RWPE2 (cell line): ENCODE measurements at regions not wholly inside any gene's neighbourhood (a gene's known extent, or its start where the extent isn't known, plus 50 kb on each side); places are given as distances from the start of the nearest gene placed in this dataset.

Experiments
- ATAC-seq: fragments of 200-7000 bp; cut with Tn5 transposase; 3 replicates; pipeline ENCODE4 v1.9.1; 2021; ENCODE audit warnings: low read depth
- DNase-seq: peaks from one replicate; pipeline ENCODE4 v3.0.0-alpha.2; 2020; ENCODE audit warnings: low spot score
- H3K27ac ChIP-seq: fragments of 450-650 bp; 2 replicates; pipeline ENCODE4 v1.5.1; 2017; ENCODE audit warnings: mild to moderate bottlenecking; ENCODE audit not compliant: poor library complexity, severe bottlenecking
- H3K27me3 ChIP-seq: fragments of 250-450 bp; sonication (Bioruptor Pico); 2 replicates; pipeline ENCODE4 v1.5.1; 2021; ENCODE audit warnings: mild to moderate bottlenecking, moderate library complexity; ENCODE audit not compliant: insufficient read depth, poor library complexity, severe bottlenecking
- H3K36me3 ChIP-seq: fragments of 250-450 bp; sonication (Bioruptor Pico); 2 replicates; pipeline ENCODE4 v1.5.1; 2020; ENCODE audit warnings: low read depth, mild to moderate bottlenecking, moderate library complexity
- H3K4me1 ChIP-seq: fragments of 250-450 bp; sonication (Bioruptor Pico); 2 replicates; pipeline ENCODE4 v1.5.1; 2021; ENCODE audit warnings: mild to moderate bottlenecking, moderate library complexity; ENCODE audit not compliant: insufficient read depth, poor library complexity, severe bottlenecking
- H3K4me3 ChIP-seq: fragments of 250-450 bp; sonication (Bioruptor Pico); 2 replicates; pipeline ENCODE4 v1.5.1; 2021; ENCODE audit warnings: mild to moderate bottlenecking, moderate library complexity; ENCODE audit not compliant: severe bottlenecking
- H3K9me3 ChIP-seq: fragments of 250-450 bp; sonication (Bioruptor Pico); 2 replicates; pipeline ENCODE4 v1.5.1; 2021; ENCODE audit warnings: mild to moderate bottlenecking, moderate library complexity; ENCODE audit not compliant: severe bottlenecking
- TF ChIP-seq, protein P1 (sequence below): fragments of 450-650 bp; IDR thresholded peaks from one replicate; pipeline ENCODE4 v1.5.1; 2017; ENCODE audit warnings: mild to moderate bottlenecking, moderate library complexity; ENCODE audit not compliant: poor library complexity, severe bottlenecking

DNA sequence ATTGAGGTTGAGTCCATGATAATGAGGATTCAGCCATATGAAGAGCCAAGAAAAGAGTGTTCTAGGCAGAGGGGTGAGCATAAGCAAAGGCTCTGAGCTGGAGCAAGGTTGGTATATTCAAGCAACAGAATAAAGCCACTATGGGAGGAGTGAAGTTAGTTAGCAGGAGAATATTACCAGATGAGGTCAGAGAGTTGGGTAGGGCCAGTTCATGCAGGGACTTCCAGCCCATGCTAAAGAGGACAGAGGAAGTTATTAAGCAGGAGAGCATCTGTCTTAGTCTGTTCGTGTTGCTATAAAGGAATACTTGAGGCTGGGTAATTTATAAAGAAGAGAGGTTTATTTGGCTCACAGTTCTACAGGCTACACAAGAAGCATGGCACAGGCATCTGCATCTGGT, 57.1 kb upstream of the ATG10 start:
- no peak overlapping the region for H3K4me3 ChIP-seq
- no peak overlapping the region for H3K27ac ChIP-seq
- DNase-seq (no peak), ATAC-seq (no peak)
- no peaks in the 10 kb centered on the region for H3K36me3 ChIP-seq
- TF ChIP-seq, protein P1, sequence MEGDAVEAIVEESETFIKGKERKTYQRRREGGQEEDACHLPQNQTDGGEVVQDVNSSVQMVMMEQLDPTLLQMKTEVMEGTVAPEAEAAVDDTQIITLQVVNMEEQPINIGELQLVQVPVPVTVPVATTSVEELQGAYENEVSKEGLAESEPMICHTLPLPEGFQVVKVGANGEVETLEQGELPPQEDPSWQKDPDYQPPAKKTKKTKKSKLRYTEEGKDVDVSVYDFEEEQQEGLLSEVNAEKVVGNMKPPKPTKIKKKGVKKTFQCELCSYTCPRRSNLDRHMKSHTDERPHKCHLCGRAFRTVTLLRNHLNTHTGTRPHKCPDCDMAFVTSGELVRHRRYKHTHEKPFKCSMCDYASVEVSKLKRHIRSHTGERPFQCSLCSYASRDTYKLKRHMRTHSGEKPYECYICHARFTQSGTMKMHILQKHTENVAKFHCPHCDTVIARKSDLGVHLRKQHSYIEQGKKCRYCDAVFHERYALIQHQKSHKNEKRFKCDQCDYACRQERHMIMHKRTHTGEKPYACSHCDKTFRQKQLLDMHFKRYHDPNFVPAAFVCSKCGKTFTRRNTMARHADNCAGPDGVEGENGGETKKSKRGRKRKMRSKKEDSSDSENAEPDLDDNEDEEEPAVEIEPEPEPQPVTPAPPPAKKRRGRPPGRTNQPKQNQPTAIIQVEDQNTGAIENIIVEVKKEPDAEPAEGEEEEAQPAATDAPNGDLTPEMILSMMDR = no peak
- H3K4me1 ChIP-seq = no peaks in the 10 kb centered on the region
- H3K9me3 ChIP-seq = no peaks in the 10 kb centered on the region
- H3K27me3 ChIP-seq = no peaks in the 10 kb centered on the region

DNA sequence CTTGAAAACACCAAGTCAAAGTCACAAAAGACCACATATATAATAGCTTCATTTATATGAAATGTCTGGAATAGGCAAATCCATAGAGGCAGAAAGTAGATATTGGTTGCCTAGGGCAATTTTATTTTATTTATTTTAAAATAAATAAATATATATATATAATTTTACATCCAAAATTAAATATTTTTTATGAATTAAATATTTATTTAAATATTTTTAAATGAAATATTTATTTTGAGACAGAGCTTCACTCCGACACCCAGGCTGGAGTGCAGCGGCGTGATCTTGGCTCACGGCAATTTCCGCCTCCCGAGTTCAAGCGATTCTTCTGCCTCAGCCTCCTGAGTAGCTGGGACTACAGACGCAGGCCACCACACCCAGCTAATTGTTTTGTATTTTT, 58.9 kb upstream of the ATG10 start:
- TF ChIP-seq, protein P1 = no peak
- ATAC-seq = no peak
- no peak for DNase-seq
- H3K4me1 ChIP-seq = no peaks in the 10 kb centered on the region
- H3K27me3 ChIP-seq = no peaks in the 10 kb centered on the region
- H3K27ac ChIP-seq = no peak overlapping the region
- H3K36me3 ChIP-seq = no peaks in the 10 kb centered on the region
- no peaks in the 10 kb centered on the region for H3K9me3 ChIP-seq
- H3K4me3 ChIP-seq = no peak overlapping the region

DNA sequence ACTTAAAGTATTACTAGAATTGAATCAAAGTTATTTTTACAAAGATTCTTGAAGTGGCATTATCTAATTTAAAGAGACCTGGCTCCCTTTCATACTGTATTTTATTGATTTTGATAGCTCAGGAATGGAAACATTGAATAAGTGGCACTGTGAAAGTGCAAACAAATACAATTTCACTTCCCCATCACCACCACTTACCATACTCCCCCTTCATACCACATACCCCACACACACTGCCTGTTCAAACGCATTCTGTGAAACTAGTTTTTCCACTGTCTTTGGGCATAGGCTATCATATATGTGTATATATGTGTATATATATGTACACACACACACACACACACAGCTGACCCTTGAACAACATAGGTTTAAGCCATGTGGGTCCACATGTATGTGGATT, 62.1 kb upstream of the ATG10 start:
- Histone ChIP-seq H3K27ac (no peak overlapping the region), H3K27me3 (no peaks in the 10 kb centered on the region), H3K9me3 (no peaks in the 10 kb centered on the region), H3K36me3 (no peaks in the 10 kb centered on the region), H3K4me1 (no peaks in the 10 kb centered on the region), H3K4me3 (no peak overlapping the region)
- ATAC-seq = no peak
- TF ChIP-seq, protein P1 = no peak
- no peak for DNase-seq

DNA sequence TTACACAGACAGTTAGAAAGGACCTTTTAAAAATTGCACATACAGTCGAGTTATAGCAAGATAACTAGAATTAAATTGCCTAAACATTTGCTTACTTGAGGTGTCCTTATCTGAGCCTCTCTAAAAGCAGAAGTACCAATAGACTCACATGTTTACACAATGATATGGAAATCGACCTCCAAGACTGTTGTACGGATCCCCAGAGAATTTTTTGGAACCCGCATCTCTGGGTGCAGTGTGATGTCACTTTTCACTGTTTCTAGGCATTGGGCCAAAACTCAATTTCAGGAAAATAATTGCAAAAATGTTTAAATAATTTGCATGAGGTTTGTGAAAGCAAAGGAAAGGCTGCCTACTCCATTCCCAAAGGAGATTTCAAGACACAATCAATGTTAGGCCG, 63.1 kb upstream of the ATG10 start:
- Histone ChIP-seq H3K36me3 (no peaks in the 10 kb centered on the region), H3K4me3 (no peak overlapping the region), H3K9me3 (no peaks in the 10 kb centered on the region), H3K27me3 (no peaks in the 10 kb centered on the region), H3K4me1 (no peaks in the 10 kb centered on the region), H3K27ac (no peak overlapping the region)
- TF ChIP-seq, protein P1 = no peak
- no peak for DNase-seq
- ATAC-seq = no peak

- no peak overlapping the region for H3K27ac ChIP-seq
- H3K4me1 ChIP-seq = no peaks in the 10 kb centered on the region
- H3K27me3 ChIP-seq = no peaks in the 10 kb centered on the region
- no peak overlapping the region for H3K4me3 ChIP-seq
- TF ChIP-seq, protein P1 = no peak
- no peak for DNase-seq
- ATAC-seq = no peak
- no peaks in the 10 kb centered on the region for H3K9me3 ChIP-seq
- H3K36me3 ChIP-seq = no peaks in the 10 kb centered on the region
Measured at GRCh38 chr5:81908044-81908443, 63.8 kb upstream of the ATG10 start.
